SK-N-SH (cell line): ENCODE measurements at regions not wholly inside any gene's neighbourhood (a gene's known extent, or its start where the extent isn't known, plus 50 kb on each side); places are given as distances from the start of the nearest gene placed in this dataset.

ENCODE experiments used
- CTCF ChIA-PET: fragments of 300-600, 350-600 bp; formaldehyde crosslinking; extraction: SDS; loops from one replicate; lab custom pipeline; 2021; lab: Yijun Ruan, JAX
- POLR2A ChIA-PET: fragments of 350-600 bp; sonication (Branson Sonifier 250); formaldehyde crosslinking; extraction: SDS; loops from one replicate; lab custom pipeline; 2020; ENCODE audit warnings: antibody characterized with exemption, inconsistent platforms; lab: Yijun Ruan, JAX
- DNase-seq: peaks from one replicate; pipeline ENCODE4 v3.0.0; 2012
- H2AFZ ChIP-seq: fragments of 200-600 bp; sonication (generic); 2 replicates; pipeline ENCODE4 v1.8.1; 2016; ENCODE audit warnings: antibody characterized with exemption, mild to moderate bottlenecking, low read depth
- H3F3A ChIP-seq: fragments of 200-600 bp; sonication (generic); replicated peaks from 2 replicates; pipeline ENCODE3; 2016; ENCODE audit warnings: antibody characterized with exemption, mild to moderate bottlenecking; ENCODE audit not compliant: insufficient read depth
- H3K27ac ChIP-seq, 2 experiments: fragments of 200-500 bp in 1 of 2; fragments of 200-600 bp in 1 of 2; sonication (Bioruptor generic) in 1 of 2; sonication (generic), shearing (Covaris generic) in 1 of 2; 2 replicates each; pipeline versions ENCODE4 v1.5.1 to v1.6.1; 2014 to 2016; ENCODE audit warnings: low read depth in 2 of 2, inconsistent platforms in 1 of 2, low read length in 1 of 2, mild to moderate bottlenecking in 1 of 2, mixed read lengths in 1 of 2
- H3K27me3 ChIP-seq: fragments of 200-600 bp; sonication (generic), shearing (Covaris generic); 2 replicates; pipeline ENCODE4 v1.6.1; 2016; ENCODE audit warnings: mixed run types; ENCODE audit not compliant: insufficient read depth
- H3K36me3 ChIP-seq, 2 experiments: fragments of 200-500 bp in 1 of 2; fragments of 200-600 bp in 1 of 2; sonication (Bioruptor generic) in 1 of 2; sonication (generic) in 1 of 2; replicated peaks in 1 of 2; 2 replicates each; pipeline versions ENCODE3 to v1.5.1; 2014 to 2016; ENCODE audit warnings: low read length in 1 of 2, mild to moderate bottlenecking in 1 of 2; ENCODE audit not compliant: insufficient read depth in 2 of 2, control insufficient read depth in 1 of 2
- H3K4me1 ChIP-seq, 2 experiments: fragments of 200-500 bp in 1 of 2; fragments of 200-600 bp in 1 of 2; sonication (Bioruptor generic) in 1 of 2; sonication (generic), shearing (Covaris generic) in 1 of 2; 2 replicates each; pipeline versions ENCODE4 v1.5.1 to v1.6.1; 2014 to 2016; ENCODE audit warnings: low read depth in 1 of 2, low read length in 1 of 2, mixed run types in 1 of 2; ENCODE audit not compliant: insufficient read depth in 2 of 2, control insufficient read depth in 1 of 2
- H3K4me2 ChIP-seq: fragments of 200-600 bp; sonication (generic), shearing (Covaris generic); 2 replicates; pipeline ENCODE4 v1.6.1; 2017; ENCODE audit warnings: mixed run types
- H3K4me3 ChIP-seq, 2 experiments: fragments of 200-500 bp in 1 of 2; fragments of 200-600 bp in 1 of 2; sonication (Bioruptor generic) in 1 of 2; sonication (generic), shearing (Covaris generic) in 1 of 2; 2 replicates each; pipeline versions ENCODE4 v1.5.1 to v1.8.1; 2014 to 2016; ENCODE audit warnings: low read depth in 2 of 2, inconsistent platforms in 1 of 2, low read length in 1 of 2, mild to moderate bottlenecking in 1 of 2, mixed read lengths in 1 of 2, moderate library complexity in 1 of 2
- H3K79me2 ChIP-seq: fragments of 200-600 bp; sonication (generic); 2 replicates; pipeline ENCODE4 v1.8.1; 2017; ENCODE audit warnings: mild to moderate bottlenecking; ENCODE audit not compliant: insufficient read depth
- H3K9ac ChIP-seq: fragments of 200-600 bp; sonication (generic); 2 replicates; pipeline ENCODE4 v1.6.1; 2017; ENCODE audit warnings: mixed run types
- H3K9me2 ChIP-seq: fragments of 200-600 bp; sonication (generic); 2 replicates; pipeline ENCODE4 v1.6.1; 2017; ENCODE audit warnings: mixed run types
- H3K9me3 ChIP-seq: fragments of 200-600 bp; sonication (generic); 2 replicates; pipeline ENCODE4 v1.6.1; 2017; ENCODE audit warnings: mixed run types, mild to moderate bottlenecking, moderate library complexity
- H4K20me1 ChIP-seq: fragments of 200-600 bp; sonication (generic); 2 replicates; pipeline ENCODE4 v1.6.1; 2017; ENCODE audit warnings: mild to moderate bottlenecking, mixed run types; ENCODE audit not compliant: insufficient read depth
- CHD2 ChIP-seq: fragments of 150-350 bp; IDR thresholded peaks from 2 replicates; pipeline ENCODE4 v1.6.1; 2018; ENCODE audit warnings: low read length; ENCODE audit not compliant: partially characterized antibody
- CTCF ChIP-seq: fragments of 200-600 bp; sonication (generic); IDR thresholded peaks from 2 replicates; pipeline ENCODE4 v1.6.1; 2017; ENCODE audit warnings: antibody characterized with exemption, mild to moderate bottlenecking, moderate library complexity
- ELF1 ChIP-seq: IDR thresholded peaks from 2 replicates; pipeline ENCODE4 v1.4.0; 2012
- EZH2phosphoT487 ChIP-seq: fragments of 200-600 bp; sonication (generic); IDR thresholded peaks from 2 replicates; pipeline ENCODE4 v1.6.1; 2017; ENCODE audit warnings: low read depth, mixed run types, mild to moderate bottlenecking, antibody characterized with exemption, moderate library complexity, borderline replicate concordance
- JUND ChIP-seq: IDR thresholded peaks from 2 replicates; pipeline ENCODE4 v1.4.0; 2012
- NFIC ChIP-seq: IDR thresholded peaks from 2 replicates; pipeline ENCODE4 v1.4.0; 2012; ENCODE audit warnings: borderline replicate concordance
- NRF1 ChIP-seq: IDR thresholded peaks from 2 replicates; pipeline ENCODE4 v1.6.1; 2012; ENCODE audit warnings: low read depth, mild to moderate bottlenecking, low read length
- PBX3 ChIP-seq: IDR thresholded peaks from 2 replicates; pipeline ENCODE4; 2012
- POLR2AphosphoS5 ChIP-seq: IDR thresholded peaks from 2 replicates; pipeline ENCODE4 v1.6.1; 2012; ENCODE audit warnings: low read depth, low read length
- RXRA ChIP-seq: IDR thresholded peaks from 2 replicates; pipeline ENCODE4 v1.4.0; 2012; ENCODE audit warnings: low read depth, mild to moderate bottlenecking, borderline replicate concordance
- SIN3A ChIP-seq: IDR thresholded peaks from 2 replicates; pipeline ENCODE4 v1.6.1; 2012; ENCODE audit warnings: low read depth, mild to moderate bottlenecking, low read length, moderate library complexity, borderline replicate concordance
- ZBTB33 ChIP-seq: IDR thresholded peaks from 2 replicates; pipeline ENCODE4 v1.4.0; 2012; ENCODE audit warnings: low read depth, borderline replicate concordance
- WGBS: methylation state at CpG from one replicate; pipeline ENCODE4 v1.1.6; 2017; ENCODE audit warnings: low lambda C conversion rate; 5-methylcytosine and 5-hydroxymethylcytosine counted together
- TF ChIP-seq, protein P1 (sequence below): IDR thresholded peaks from 2 replicates; pipeline ENCODE4 v1.6.1; 2012; ENCODE audit warnings: mild to moderate bottlenecking, low read depth, low read length, moderate library complexity

GRCh38 chr7:20892776-20893175 lies 106.1 kb upstream of the SP8 start:
- Histone ChIP-seq H3K4me3 (no peak overlapping the region), H3K36me3 (no peaks in the 10 kb centered on the region), H2AFZ (no peak overlapping the region), H3F3A (no peaks in the 10 kb centered on the region), H4K20me1 (no peaks in the 10 kb centered on the region), H3K9ac (no peak overlapping the region), H3K4me1 (no peaks in the 10 kb centered on the region), H3K4me2 (no peak overlapping the region), H3K9me3 (no peaks in the 10 kb centered on the region), H3K9me2 (no peaks in the 10 kb centered on the region), H3K79me2 (no peaks in the 10 kb centered on the region), H3K27ac (no peak overlapping the region), H3K27me3 (no peaks in the 10 kb centered on the region)
- ChIA-PET CTCF (no interaction called here), POLR2A (no interaction called here)
- no peak for TF ChIP-seq ELF1
- TF ChIP-seq CHD2, result no peak
- no peak for TF ChIP-seq RXRA
- no peak for TF ChIP-seq CTCF
- no peak for TF ChIP-seq SIN3A
- no peak for TF ChIP-seq ZBTB33
- TF ChIP-seq NRF1, result no peak
- TF ChIP-seq EZH2phosphoT487, result no peak
- TF ChIP-seq NFIC, result no peak
- TF ChIP-seq POLR2AphosphoS5, result no peak
- no peak for DNase-seq
- 2% methylated on average over 1 of the region's 1 CpG for WGBS

DNA sequence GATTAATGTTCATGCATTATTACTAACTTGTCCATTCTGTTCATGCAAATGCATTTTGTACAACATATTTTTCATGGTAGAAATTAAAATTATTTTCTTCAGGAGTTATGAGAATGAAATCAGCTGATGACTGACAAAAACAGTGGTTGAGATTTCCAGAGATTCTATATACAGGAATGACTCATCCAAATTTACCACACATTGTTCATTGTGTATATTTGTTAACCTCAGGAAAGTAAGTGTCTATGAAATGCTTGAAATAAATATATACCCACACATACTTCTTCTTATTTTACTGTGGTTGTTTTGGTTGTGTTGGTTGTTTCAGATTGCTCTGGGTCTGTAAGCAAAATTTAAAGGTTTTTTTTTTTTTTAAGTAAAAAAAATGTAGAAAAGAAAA lies 108.1 kb upstream of the SP8 start:
- no peak overlapping the region for H3K4me2 ChIP-seq
- CTCF ChIA-PET, result no interaction called here
- H3K9ac ChIP-seq, result no peak overlapping the region
- H3F3A ChIP-seq, result no peaks in the 10 kb centered on the region
- TF ChIP-seq JUND (no peak), PBX3 (no peak)
- TF ChIP-seq, protein P1, sequence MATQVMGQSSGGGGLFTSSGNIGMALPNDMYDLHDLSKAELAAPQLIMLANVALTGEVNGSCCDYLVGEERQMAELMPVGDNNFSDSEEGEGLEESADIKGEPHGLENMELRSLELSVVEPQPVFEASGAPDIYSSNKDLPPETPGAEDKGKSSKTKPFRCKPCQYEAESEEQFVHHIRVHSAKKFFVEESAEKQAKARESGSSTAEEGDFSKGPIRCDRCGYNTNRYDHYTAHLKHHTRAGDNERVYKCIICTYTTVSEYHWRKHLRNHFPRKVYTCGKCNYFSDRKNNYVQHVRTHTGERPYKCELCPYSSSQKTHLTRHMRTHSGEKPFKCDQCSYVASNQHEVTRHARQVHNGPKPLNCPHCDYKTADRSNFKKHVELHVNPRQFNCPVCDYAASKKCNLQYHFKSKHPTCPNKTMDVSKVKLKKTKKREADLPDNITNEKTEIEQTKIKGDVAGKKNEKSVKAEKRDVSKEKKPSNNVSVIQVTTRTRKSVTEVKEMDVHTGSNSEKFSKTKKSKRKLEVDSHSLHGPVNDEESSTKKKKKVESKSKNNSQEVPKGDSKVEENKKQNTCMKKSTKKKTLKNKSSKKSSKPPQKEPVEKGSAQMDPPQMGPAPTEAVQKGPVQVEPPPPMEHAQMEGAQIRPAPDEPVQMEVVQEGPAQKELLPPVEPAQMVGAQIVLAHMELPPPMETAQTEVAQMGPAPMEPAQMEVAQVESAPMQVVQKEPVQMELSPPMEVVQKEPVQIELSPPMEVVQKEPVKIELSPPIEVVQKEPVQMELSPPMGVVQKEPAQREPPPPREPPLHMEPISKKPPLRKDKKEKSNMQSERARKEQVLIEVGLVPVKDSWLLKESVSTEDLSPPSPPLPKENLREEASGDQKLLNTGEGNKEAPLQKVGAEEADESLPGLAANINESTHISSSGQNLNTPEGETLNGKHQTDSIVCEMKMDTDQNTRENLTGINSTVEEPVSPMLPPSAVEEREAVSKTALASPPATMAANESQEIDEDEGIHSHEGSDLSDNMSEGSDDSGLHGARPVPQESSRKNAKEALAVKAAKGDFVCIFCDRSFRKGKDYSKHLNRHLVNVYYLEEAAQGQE, result no peak
- no peaks in the 10 kb centered on the region for H3K9me2 ChIP-seq
- H3K27me3 ChIP-seq, result no peaks in the 10 kb centered on the region
- H3K36me3 ChIP-seq, result no peaks in the 10 kb centered on the region
- H3K27ac ChIP-seq, result no peak overlapping the region
- H3K4me1 ChIP-seq, result no peaks in the 10 kb centered on the region
- DNase-seq, result no peak
- H2AFZ ChIP-seq, result no peak overlapping the region
- no peaks in the 10 kb centered on the region for H3K79me2 ChIP-seq
- POLR2A ChIA-PET, result no interaction called here
- H4K20me1 ChIP-seq, result no peaks in the 10 kb centered on the region
- no peaks in the 10 kb centered on the region for H3K9me3 ChIP-seq
- no peak overlapping the region for H3K4me3 ChIP-seq
